Tibial nerve (tissue), 4 donors: ENCODE measurements at regions not wholly inside any gene's neighbourhood (a gene's known extent, or its start where the extent isn't known, plus 50 kb on each side); places are given as distances from the start of the nearest gene placed in this dataset.

Experiments used
- CTCF ChIP-seq, 5 experiments: fragments of 200-600 bp in 3 of 5; fragments of 450-650 bp in 2 of 5; sonication (generic) in 3 of 5; IDR thresholded peaks; one replicate each; pipeline ENCODE4 v1.5.1; 2016 to 2019; ENCODE audit warnings: antibody characterized with exemption in 5 of 5, mild to moderate bottlenecking in 3 of 5, moderate library complexity in 2 of 5
- EP300 ChIP-seq, 2 donors: sonication (generic); formaldehyde crosslinking; IDR thresholded peaks; one replicate each; pipeline ENCODE4 v1.6.1; 2017; ENCODE audit warnings: antibody characterized with exemption in 2 of 2, mild to moderate bottlenecking in 1 of 2
- POLR2A ChIP-seq, 2 donors: fragments of 450-650 bp; IDR thresholded peaks; one replicate each; pipeline ENCODE4 v1.6.1; 2017; ENCODE audit warnings: antibody characterized with exemption in 2 of 2, mild to moderate bottlenecking in 2 of 2, moderate library complexity in 2 of 2

- TF ChIP-seq CTCF (IDR thresholded peaks at IDR 0.05): no peak
- no peak for TF ChIP-seq POLR2A (IDR thresholded peaks at IDR 0.05)
- no peak for TF ChIP-seq EP300 (IDR thresholded peaks at IDR 0.05)
Observed at GRCh38 chr10:71029411-71029892, 141.1 kb upstream of the PCBD1 start.
